PFSK-1 (cell line): ENCODE measurements at regions not wholly inside any gene's neighbourhood (a gene's known extent, or its start where the extent isn't known, plus 50 kb on each side); places are given as distances from the start of the nearest gene placed in this dataset.

Source experiments
- POLR2AphosphoS5 ChIP-seq: IDR thresholded peaks from 2 replicates; pipeline ENCODE4 v1.6.1; 2012; ENCODE audit warnings: low read depth, mild to moderate bottlenecking, control low read depth, low read length, moderate library complexity
- SIN3A ChIP-seq: IDR thresholded peaks from 2 replicates; pipeline ENCODE4 v1.6.1; 2012; ENCODE audit warnings: mild to moderate bottlenecking, low read length, moderate library complexity, borderline replicate concordance; ENCODE audit not compliant: insufficient read depth
- TF ChIP-seq, protein P1 (sequence below), 2 experiments: IDR thresholded peaks; 2 replicates each; pipeline versions ENCODE4 v1.6.1 to v1.8.0; 2011 to 2012; ENCODE audit warnings: low read depth in 2 of 2, low read length in 2 of 2, control low read depth in 1 of 2, inconsistent platforms in 1 of 2, mild to moderate bottlenecking in 1 of 2, moderate library complexity in 1 of 2; ENCODE audit not compliant: insufficient read depth in 1 of 2

DNA sequence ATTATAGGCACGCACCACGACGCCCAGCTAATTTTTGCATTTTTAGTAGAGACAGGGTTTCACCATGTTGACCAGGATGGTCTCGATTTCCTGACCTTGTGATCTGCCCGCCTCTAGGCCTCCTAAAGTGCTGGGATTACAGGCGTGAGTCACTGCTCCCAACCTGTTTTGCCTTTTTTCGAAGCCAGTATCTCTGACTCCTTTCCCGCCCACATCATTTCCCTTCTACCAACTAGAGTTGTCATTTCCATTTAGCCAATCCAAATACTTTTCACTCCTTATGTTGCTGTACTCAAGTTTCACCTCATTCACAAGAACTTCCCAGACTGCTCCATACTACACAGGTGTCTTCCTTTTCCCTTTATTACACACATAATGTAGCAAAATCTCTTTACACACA, 502.6 kb upstream of the CDH6 start:
- TF ChIP-seq POLR2AphosphoS5 = no peak
- TF ChIP-seq, protein P1, sequence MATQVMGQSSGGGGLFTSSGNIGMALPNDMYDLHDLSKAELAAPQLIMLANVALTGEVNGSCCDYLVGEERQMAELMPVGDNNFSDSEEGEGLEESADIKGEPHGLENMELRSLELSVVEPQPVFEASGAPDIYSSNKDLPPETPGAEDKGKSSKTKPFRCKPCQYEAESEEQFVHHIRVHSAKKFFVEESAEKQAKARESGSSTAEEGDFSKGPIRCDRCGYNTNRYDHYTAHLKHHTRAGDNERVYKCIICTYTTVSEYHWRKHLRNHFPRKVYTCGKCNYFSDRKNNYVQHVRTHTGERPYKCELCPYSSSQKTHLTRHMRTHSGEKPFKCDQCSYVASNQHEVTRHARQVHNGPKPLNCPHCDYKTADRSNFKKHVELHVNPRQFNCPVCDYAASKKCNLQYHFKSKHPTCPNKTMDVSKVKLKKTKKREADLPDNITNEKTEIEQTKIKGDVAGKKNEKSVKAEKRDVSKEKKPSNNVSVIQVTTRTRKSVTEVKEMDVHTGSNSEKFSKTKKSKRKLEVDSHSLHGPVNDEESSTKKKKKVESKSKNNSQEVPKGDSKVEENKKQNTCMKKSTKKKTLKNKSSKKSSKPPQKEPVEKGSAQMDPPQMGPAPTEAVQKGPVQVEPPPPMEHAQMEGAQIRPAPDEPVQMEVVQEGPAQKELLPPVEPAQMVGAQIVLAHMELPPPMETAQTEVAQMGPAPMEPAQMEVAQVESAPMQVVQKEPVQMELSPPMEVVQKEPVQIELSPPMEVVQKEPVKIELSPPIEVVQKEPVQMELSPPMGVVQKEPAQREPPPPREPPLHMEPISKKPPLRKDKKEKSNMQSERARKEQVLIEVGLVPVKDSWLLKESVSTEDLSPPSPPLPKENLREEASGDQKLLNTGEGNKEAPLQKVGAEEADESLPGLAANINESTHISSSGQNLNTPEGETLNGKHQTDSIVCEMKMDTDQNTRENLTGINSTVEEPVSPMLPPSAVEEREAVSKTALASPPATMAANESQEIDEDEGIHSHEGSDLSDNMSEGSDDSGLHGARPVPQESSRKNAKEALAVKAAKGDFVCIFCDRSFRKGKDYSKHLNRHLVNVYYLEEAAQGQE (IDR thresholded peaks at IDR 0.05; ENCODE audit: insufficient read depth in 1 of 2, low read depth in 2 of 2, low read length in 2 of 2) = no peak
- TF ChIP-seq SIN3A = no peak
